NOMO-1 (cell line): ENCODE measurements at regions not wholly inside any gene's neighbourhood (a gene's known extent, or its start where the extent isn't known, plus 50 kb on each side); places are given as distances from the start of the nearest gene placed in this dataset.
"Not testable (repeated sequence)": the region's sequence is repeated elsewhere in the genome, so short reads cannot be mapped to it uniquely, and the experiment has no call there.

Experiments used
- DNase-seq, 2 experiments: peaks; one replicate each; lab custom pipeline; 2025; ENCODE audit not compliant: unreplicated experiment in 2 of 2; lab: John Stamatoyannopoulos, UW

GRCh38 chr1:173341971-173342370 lies 134.8 kb upstream of the TNFSF4 start:
- no peak for DNase-seq

- no peak for DNase-seq
These were observed 134.4 kb upstream of the PRDX6 start for GRCh38 chr1:173342736-173343135.

- no peak for DNase-seq
These were observed 132.9 kb upstream of the PRDX6 start for GRCh38 chr1:173344034-173344743.

- DNase-seq: no peak
These were observed 129.8 kb upstream of the PRDX6 start for GRCh38 chr1:173347282-173347818.

- not testable (repeated sequence) for DNase-seq
These were observed 124.5 kb upstream of the PRDX6 start for GRCh38 chr1:173352635-173353034.

- no peak for DNase-seq
These were observed 123.8 kb upstream of the PRDX6 start for GRCh38 chr1:173353350-173353749.

- no peak for DNase-seq
These were observed 122.2 kb upstream of the PRDX6 start for GRCh38 chr1:173354937-173355280.

GRCh38 chr1:173355281-173356031 lies 121.7 kb upstream of the PRDX6 start:
- no peak for DNase-seq

GRCh38 chr1:173356191-173356762 lies 120.9 kb upstream of the PRDX6 start:
- no peak for DNase-seq

GRCh38 chr1:173360487-173361063 lies 116.6 kb upstream of the PRDX6 start:
- DNase-seq: peak; percentile 34 to 75

GRCh38 chr1:173362543-173362942 lies 114.6 kb upstream of the PRDX6 start:
- DNase-seq: no peak

- no peak for DNase-seq
These were observed 112.3 kb upstream of the PRDX6 start for GRCh38 chr1:173364827-173365226.

GRCh38 chr1:173365341-173365740 lies 111.8 kb upstream of the PRDX6 start:
- DNase-seq: no peak

GRCh38 chr1:173367136-173367535 lies 110.0 kb upstream of the PRDX6 start:
- no peak for DNase-seq

GRCh38 chr1:173370586-173370985 lies 106.5 kb upstream of the PRDX6 start:
- not testable (repeated sequence) for DNase-seq

- not testable (repeated sequence) for DNase-seq
These were observed 101.1 kb upstream of the PRDX6 start for GRCh38 chr1:173376065-173376464.

- no peak for DNase-seq
These were observed 99.9 kb upstream of the PRDX6 start for GRCh38 chr1:173377266-173377665.

- DNase-seq: no peak
These were observed 93.8 kb upstream of the PRDX6 start for GRCh38 chr1:173383351-173383750.

- DNase-seq: no peak
These were observed 88.8 kb upstream of the PRDX6 start for GRCh38 chr1:173388352-173388751.

GRCh38 chr1:173392895-173393658 lies 84.1 kb upstream of the PRDX6 start:
- no peak for DNase-seq

GRCh38 chr1:173393659-173394000 lies 83.5 kb upstream of the PRDX6 start:
- DNase-seq: no peak
